ENCODE measurements at regions not wholly inside any gene's neighbourhood (a gene's known extent, or its start where the extent isn't known, plus 50 kb on each side); places are given as distances from the start of the nearest gene placed in this dataset.

GRCh38 chr17:72206376-72206775, 85.6 kb downstream of the SOX9 start:
- TF ChIP-seq NR1H2 (CRISPR knock-in tag; IDR thresholded peaks at IDR 0.05) (no peak), E2F4 (CRISPR knock-in tag; IDR thresholded peaks at IDR 0.05; ENCODE audit: borderline replicate concordance, low read depth) (no peak), CTCF (IDR thresholded peaks at IDR 0.05) (no peak), RELA (CRISPR knock-in tag; IDR thresholded peaks at IDR 0.05; ENCODE audit: borderline replicate concordance) (no peak), ESRRA (CRISPR knock-in tag; IDR thresholded peaks at IDR 0.05; ENCODE audit: borderline replicate concordance) (no peak), TP53 (CRISPR knock-in tag; IDR thresholded peaks at IDR 0.05) (no peak), SP1 (CRISPR knock-in tag; conservative IDR thresholded peaks at IDR 0.05) (no peak)
- TF ChIP-seq, protein P1, sequence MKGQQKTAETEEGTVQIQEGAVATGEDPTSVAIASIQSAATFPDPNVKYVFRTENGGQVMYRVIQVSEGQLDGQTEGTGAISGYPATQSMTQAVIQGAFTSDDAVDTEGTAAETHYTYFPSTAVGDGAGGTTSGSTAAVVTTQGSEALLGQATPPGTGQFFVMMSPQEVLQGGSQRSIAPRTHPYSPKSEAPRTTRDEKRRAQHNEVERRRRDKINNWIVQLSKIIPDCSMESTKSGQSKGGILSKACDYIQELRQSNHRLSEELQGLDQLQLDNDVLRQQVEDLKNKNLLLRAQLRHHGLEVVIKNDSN (CRISPR knock-in tag; IDR thresholded peaks at IDR 0.05), result no peak

Data from WTC11 (cell line).